Hematopoietic multipotent progenitor cell treated with erythropoietin and hydrocortisone succinate and interleukin-3 and kit ligand, for 15 days (in vitro differentiated cells): ENCODE measurements at regions not wholly inside any gene's neighbourhood (a gene's known extent, or its start where the extent isn't known, plus 50 kb on each side); places are given as distances from the start of the nearest gene placed in this dataset.
"Not testable (repeated sequence)": the region's sequence is repeated elsewhere in the genome, so short reads cannot be mapped to it uniquely, and the experiment has no call there.

ENCODE experiments used
- DNase-seq: peaks from one replicate; pipeline ENCODE4 v3.0.0-alpha.2; 2015; ENCODE audit warnings: low spot score

DNA sequence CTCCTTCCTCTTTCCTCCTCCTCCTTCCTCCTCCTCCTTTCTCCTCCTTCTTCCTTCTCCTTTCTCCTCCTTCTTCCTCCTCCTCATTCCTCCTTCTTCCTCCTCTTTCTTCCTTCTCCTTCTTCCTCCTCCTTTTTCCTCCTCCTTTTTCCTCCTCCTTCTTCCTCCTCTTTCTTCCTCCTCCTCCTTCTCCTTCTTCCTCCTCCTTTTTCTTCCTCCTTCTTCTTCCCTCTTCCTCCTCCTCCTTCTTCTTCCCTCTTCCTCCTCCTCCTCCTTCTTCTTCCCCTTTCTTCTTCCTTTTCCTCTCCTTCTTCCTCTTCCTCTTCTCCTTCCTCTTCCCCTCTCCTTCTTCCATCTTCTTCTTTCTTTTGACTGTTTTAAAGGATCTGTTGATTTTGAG is 538.8 kb downstream of the TMEM38B start:
- DNase-seq = no peak

DNA sequence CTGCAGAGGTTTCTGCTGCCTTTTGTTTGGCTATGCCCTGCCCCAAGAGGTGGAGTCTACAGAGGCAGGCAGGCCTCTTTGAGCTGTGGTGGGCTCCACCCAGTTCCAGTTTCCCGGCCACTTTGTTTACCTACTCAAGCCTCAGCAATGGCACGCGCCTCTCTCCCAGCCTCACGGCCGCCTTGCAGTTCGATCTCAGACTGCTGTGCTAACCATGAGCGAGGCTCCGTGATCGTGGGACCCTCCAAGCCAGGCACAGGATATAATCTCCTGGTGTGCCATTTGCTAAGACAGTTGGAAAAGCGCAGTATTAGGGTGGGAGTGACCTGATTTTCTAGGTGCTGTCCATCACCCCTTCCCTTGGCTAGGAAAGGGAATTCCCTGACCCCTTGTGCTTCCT is 566.6 kb downstream of the TMEM38B start:
- DNase-seq = not testable (repeated sequence)

DNA sequence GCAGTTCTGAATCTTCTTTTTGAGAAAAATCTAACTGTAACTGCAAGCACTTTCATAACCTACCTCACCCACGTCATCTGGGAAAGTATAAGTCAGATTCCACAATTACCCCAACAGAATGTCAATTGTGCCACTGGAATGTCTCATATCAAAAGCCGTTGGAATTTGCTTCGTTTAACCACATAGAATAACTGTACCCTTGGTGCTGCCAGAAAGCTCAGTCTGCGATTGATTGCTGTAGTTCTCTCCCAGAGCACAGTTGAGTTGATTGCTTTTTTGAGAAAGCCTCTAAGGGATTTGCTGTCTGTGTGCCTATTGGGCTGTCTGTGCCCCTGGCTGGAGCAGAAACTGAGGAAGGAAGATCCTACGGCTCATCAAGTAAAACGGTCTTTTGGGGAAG is 583.6 kb downstream of the TMEM38B start:
- DNase-seq = no peak

DNA sequence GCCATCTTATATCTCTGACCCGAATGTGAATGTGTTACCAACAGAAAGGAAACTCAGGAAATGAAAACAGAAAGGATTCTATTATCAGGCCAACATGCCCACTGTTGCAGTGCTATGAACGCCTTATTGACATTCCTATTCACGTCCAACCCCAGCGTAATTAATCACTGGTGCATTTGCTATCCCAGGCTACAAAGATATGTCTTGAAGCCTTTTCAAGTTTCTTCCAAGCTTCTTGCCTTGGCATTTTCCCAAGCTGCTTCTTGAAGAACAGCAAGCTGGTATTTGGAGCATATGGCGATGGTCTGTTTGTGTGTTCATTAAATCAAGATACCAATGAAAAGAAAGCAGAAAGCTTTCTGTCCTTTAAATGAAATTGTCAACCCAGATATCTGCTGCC is 579.2 kb upstream of the ZNF462 start:
- DNase-seq = no peak

DNA sequence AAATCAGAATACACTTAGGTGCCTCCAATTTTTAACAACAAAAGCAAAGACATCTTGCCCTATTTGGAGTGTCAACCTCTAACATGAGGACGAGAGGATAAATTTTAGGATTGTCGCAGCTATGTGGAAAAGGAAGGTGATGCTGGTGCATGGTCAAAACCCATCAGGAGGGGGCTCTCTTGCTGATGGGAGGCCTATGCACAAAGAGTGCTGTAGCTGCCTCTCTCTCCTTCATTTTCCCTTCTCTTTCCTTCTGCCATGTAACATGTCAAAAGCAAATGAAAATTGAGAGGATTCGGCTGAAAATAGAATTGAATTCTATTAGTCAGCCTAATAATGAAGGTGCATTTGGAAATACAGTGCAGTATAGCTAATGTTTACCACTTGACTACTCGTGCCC is 578.7 kb upstream of the ZNF462 start:
- DNase-seq = no peak

DNA sequence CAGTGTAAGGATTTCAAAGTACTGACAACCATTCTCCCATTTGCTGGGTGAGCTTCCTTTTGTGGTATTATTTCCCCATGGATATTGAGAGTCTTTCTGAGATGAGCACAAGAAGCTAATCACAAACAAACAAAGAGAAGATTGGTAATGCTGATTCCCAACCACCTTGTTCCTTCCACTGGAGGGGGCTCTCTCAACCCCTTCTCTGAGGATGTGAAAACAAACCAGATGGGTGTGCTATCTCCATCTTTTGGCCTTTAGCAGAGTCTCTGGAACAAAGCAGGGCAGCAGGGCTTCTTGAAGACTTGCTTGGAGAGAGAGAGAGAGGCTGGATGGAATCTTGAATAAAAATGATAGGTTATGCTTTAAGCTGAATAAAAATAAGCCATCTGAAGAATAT is 576.7 kb upstream of the ZNF462 start:
- DNase-seq = no peak

DNA sequence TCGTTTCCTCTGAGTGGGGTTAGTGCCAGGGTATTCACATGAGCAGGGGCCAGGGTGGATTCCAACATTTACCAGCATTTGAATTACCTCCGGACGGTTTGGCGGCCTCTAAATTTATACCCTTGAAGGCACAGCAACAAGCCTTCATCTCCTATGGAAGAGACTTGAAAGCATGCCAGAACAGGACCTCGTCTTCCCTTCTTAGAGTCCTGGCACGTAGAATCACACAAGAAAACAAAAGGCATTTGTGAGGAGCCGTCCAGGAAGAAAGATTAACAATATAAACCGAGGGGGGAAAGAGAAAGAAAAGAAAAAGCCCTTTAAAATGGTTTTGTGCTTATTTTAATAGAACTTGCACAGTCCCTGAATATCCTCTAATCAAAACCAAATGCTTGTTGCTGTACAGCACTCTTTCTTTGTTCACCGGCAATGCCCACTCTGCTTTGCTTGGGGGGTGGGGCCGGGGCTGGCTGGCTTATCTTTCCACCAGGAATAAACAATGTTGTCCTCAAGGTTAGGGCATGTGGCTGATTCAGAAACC is 575.8 kb upstream of the ZNF462 start:
- DNase-seq = no peak

DNA sequence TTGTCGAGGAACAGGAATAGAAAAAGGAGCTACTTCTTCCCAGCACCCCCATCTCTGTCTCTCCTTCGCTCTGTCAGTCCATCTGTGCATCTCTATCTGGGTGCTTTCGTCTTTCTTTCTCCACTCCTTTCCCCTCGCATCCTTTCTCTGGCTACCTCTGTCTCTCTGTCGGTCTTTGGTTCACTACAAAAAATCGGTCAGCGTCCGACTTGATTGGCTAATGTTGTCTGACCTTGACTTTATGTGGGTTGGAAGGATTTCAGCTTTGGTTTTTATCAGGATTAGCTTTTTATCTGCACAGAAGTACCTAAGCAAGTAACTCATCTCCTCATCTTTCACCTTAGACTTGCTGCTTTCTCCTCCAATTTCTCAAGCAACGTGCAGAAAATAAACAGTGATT is 575.2 kb upstream of the ZNF462 start:
- no peak for DNase-seq

DNA sequence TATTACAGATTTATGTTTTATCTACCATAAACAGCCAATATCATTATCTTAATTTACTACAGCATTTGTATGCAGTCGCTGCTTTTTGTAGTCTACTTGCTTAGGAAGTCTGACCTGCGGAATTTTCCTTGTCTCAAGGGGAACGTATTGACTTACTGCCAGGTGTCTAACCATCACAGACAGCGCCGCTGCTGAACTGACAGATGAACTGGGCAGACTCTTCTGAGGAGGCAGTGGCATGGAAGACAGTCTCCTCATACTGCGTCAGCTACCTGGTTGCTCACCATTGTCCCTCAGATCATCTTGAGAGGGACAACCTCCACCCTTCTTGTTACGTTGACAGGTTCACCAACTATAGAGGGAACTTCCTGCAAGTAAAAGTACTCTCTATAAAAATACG is 574.3 kb upstream of the ZNF462 start:
- no peak for DNase-seq

DNA sequence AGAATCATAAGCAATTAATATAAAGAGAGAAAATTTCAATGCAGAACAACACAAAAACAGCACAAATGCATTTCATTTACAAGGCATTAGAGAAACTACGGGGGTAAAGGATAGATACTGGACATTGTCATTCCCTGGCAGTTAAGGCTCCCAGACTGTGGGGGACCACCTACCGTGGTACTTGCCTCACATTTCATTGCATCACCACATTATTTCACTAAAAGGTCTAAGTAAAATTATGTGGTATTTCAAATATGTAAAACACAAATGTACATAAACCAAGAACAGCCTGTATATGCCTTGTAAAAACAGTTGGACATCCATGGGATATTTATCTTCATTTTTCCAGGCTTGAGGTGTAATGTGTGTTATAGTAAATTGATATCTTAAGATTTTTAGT is 571.2 kb upstream of the ZNF462 start:
- DNase-seq = no peak

DNA sequence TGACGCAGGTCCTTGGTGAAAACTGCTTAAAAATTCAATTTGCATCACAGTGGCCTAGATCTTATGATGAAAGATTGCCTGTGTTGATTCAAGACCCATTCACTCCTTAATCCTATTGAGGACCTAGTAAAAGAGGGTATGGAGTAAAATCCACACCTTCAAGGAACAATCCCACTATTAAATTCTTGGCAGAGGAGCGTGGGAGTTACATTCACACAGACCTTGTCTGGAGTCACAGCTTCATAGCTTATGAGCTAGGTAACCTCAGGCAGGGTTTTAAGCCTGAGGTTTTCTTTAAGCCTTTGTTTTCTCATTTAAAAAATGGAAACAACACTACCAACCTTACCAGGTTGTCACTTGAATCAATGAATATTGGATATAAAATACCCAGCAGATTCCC is 566.5 kb upstream of the ZNF462 start:
- DNase-seq = no peak

DNA sequence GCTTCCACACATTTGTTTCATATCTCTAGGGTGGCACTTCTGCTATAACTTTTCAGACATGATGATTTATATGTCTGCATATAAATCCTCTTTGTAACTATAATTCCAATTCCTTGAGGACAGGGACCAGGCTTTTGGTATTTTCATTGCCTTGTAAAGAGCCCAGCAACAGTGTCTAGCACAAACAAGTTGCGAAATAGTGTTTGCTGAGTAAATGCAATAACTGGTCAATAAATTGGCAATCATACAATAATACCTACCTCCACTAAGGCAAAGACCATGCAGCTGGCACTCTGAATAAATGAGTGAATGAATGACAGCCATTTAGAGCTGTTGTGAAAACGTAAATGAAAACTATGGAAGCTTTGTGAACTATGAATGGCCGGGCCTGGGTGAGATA is 564.0 kb upstream of the ZNF462 start:
- no peak for DNase-seq

DNA sequence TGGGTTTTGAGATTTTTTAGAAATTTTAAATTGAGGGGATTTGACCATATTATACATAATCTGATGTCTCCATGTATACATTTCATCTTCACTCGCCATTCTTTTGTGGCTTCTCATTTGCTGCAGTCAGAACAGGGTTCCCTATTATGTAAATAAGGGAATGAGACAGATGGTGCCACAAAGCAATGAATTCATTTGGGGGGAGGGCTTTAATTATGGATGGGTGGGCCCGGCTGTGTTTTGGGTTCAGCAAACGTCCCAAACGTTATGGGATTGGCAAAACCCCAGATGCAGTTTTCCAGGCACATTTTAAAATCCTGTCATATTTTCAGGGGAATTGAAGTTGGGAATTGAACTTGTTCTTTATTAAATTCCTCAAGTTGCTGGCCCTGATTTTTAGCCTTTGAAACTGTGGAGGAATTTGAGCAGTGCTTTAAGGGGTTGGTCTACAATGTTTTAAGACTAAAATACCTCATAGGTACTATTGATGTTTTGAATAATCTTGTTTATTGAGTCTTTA is 558.5 kb upstream of the ZNF462 start:
- DNase-seq = no peak

DNA sequence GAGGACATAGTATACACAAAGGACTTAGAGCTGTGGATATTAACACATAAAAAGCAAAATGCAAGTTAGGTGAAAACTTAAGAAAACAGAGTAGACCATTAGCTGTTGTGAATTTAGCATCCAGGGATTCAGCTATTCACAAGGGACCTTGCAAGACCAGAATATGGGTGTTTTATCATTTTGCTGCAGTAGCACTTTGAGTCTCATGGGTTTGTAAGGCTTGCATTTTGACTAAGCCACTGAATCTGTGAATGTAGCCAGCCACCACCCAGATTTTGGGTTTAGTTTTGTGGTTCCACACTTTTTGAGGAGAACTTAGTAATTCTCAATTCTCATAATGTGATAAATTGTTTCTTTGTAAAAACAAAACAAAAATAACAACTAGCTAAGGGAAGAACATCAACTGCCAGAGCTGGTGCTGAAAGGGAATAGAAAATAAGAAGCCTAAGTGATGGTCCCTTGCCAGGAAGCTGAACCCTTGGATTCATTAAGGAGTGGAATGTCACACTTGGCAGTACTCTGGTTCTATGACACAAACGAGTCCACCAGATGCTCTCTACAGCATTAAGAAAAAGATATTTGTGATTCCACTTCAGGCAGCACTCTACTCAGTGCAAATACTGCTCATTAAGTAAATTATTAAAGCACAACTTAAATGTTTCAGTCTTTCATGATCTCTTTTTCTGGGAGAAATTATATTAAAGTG is 557.4 kb upstream of the ZNF462 start:
- DNase-seq = no peak

DNA sequence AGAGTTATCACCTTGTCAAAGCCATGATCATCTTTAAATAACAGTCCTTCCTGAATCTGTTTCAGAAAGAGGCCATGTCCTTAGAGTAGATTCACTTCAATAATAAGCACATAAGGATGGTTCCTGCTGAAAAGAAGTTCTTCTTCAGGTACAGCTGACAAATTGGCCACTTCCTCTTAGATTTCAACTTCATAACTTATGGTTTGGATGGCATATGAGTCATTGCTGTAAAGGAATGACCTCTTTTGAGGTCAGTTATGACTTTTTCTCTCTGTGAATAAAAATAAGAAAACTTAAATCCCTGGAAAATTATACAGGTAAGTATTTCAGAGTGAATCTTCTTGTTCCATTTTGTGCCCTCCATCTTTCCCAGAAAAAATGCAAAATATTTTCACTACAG is 555.3 kb upstream of the ZNF462 start:
- DNase-seq = no peak

DNA sequence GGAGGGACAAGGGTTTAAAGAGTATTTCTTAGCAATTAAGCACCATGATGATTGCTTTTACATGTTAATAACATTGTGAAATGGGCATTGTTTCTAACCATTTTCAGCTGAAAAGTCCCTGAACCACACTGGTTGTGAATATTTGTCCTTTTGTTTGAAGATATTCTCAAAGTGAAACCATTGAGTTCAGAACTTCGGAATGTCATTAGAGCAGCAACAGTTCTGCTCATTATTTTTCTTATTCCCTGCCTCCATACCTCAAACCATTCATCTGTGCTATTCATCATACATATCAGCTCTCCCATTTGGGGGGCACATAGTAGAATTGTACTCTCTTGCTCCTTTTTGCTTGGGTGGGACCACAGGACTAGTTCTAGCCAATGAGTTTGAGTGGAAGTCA is 553.0 kb upstream of the ZNF462 start:
- DNase-seq = no peak

DNA sequence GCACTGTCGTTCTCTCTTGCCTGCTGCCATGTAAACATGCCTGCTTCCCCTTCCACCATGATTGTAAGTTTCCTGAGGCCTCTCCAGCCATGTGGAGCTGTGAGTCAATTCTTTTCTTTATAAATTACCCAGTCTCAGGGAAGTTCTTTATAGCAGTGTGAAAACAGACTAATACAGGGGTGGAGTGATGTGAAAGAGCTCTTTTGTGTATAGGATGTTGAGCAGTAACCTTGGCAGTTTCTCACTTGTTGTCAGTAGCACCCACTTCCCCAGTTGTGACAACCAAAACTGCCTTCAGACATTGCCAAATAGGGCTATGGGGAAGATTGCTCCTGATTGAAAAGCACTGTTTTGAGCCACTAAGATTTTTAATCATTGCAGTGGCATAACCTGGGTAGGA is 552.2 kb upstream of the ZNF462 start:
- DNase-seq = no peak

DNA sequence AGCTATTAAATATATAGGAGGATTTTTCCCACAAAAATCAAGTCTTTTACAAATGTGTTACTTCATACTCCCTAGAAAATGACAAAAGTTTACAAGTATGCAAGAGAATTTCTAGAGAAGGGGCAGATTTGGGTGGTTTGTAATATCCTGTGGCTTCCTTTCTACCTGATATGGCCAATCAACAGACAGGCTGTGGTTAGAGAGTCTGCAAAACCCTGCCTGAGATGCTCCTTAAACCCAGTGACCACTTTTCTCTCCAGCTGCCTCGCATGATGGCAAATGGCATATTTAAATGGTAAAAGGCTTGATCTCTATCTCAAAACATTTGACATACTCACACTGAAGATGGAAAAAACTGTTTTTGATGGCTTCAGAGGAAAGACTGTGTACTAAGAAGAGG is 550.1 kb upstream of the ZNF462 start:
- DNase-seq = no peak

DNA sequence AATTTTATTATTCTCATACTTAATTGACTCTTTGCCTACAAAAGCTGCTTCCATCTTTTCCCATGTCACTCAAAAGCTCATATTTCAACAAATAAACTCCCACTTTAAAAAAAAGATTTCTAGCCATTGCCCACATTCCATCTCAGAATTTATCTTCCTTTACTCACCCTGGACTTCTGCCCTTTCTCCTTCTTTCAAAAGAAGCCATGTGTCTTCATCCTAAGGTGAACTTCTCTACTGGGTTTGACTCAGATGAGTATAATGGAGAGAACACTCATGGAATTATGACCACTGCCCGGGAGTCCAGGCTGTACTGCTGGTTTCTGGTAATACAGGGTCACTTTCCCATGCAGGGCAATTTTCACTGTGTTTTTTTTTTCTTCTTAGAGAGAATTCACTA is 548.5 kb upstream of the ZNF462 start:
- no peak for DNase-seq

DNA sequence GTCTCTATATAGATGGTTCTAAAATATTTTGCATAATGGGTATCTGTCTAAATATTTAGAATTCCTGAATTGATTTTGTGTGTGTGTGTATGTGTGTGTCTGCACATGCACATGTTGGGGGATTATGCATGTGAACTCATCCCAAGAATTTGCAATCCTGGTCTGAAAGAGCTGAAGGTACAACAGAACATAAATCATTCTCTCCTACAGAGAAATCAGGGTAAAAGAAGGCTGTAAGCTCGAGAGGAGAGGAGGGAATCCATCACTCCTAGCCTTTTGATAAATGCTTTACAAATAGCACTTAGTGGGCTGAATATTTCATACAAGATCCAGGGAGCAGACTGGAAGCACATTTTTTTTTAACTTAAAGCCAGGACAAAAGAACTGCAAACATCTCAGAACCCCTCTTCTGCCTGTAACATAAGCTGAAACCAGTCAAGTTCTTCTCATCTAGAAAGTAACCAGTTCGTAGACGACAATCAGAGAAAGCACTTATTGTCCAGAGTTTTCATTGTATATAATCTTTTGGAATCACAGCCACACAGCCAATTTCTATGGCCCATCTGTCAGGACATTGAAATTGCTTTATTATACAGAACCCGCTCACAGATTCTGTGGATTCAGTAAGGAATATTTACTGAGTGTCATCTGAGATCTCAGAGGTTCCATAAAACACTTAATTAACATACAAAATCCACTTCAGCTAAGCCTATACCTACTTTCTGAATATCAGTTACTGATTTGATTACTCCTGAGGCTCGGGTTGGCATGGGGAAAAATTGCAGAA is 541.4 kb upstream of the ZNF462 start:
- DNase-seq = no peak

DNA sequence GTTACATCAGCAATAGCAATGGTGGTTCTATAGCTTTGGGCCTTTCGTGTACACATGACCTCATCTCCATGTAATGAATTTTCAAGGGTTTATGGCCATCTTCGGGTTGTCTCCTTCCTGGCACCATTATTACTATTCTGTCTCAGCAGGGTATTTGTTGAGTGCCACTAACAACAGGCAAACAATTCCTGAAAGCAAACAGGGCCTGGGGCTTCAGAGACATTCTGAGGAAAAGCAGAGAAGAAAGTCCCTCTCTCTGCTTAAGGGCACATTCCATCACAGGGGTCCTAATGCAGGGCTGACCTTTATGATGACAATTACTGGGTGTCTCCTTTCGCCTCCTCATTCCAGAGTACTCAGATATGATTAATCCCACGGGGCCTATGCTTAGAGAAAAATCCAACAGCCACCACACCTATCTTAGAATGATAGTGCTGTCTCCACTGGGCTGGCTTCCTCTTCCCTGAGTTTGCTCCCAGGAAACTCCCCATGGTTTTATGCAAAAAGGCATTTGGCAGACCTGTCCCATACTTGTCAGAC is 540.2 kb upstream of the ZNF462 start:
- no peak for DNase-seq

DNA sequence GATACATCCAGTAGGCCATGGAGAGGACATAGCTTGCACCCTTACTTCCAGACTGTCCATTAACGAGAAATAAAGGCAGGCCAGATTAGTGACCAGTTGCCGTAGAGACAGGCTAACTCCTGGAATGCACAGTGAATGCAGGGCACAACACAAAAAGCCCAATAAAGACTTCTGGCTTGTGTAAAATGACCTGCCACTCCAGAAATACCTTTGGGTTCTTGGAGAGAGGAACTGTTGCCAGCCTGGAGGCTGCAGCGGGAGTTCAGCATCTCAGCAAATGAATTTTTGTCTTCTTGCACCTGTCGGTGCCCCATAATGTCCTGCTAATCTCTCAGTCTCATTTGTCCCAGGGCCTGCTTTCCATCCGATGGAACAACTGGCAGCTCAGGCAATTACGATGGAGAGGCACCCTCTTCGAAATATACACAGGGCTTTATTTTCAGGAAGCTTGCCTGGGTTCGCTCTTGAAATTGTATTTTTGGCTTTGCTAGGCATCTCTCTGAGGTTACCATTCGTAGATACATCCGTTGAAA is 538.8 kb upstream of the ZNF462 start:
- DNase-seq = no peak
